Panc1 (cell line): ENCODE measurements at regions not wholly inside any gene's neighbourhood (a gene's known extent, or its start where the extent isn't known, plus 50 kb on each side); places are given as distances from the start of the nearest gene placed in this dataset.

Experiments
- CTCF ChIP-seq: fragments of 450-650 bp; IDR thresholded peaks from 2 replicates; pipeline ENCODE4 v1.5.1; 2017; ENCODE audit warnings: mild to moderate bottlenecking
- POLR2AphosphoS5 ChIP-seq: IDR thresholded peaks from 2 replicates; pipeline ENCODE4 v1.6.1; 2012; ENCODE audit warnings: mild to moderate bottlenecking, low read depth, low read length, moderate library complexity
- REST ChIP-seq, 2 experiments: IDR thresholded peaks; 2 replicates each; pipeline ENCODE4 v1.6.1; 2011 to 2012; ENCODE audit warnings: low read depth in 2 of 2, control low read depth in 1 of 2, low read length in 1 of 2, mild to moderate bottlenecking in 1 of 2, moderate library complexity in 1 of 2; ENCODE audit not compliant: insufficient read depth in 1 of 2
- SIN3A ChIP-seq: IDR thresholded peaks from 2 replicates; pipeline ENCODE4 v1.6.1; 2012; ENCODE audit warnings: low read depth, mild to moderate bottlenecking, low read length, moderate library complexity, borderline replicate concordance; ENCODE audit not compliant: insufficient read depth
- TCF7L2 ChIP-seq: IDR thresholded peaks from 2 replicates; pipeline ENCODE4 v1.6.1; 2011; ENCODE audit warnings: mild to moderate bottlenecking, low read depth, low read length, inconsistent platforms

GRCh38 chr14:100397005-100397404, 73.9 kb downstream of the SLC25A47 start:
- TF ChIP-seq CTCF (no peak), POLR2AphosphoS5 (no peak), REST (IDR thresholded peaks at IDR 0.05; ENCODE audit: insufficient read depth in 1 of 2, low read depth in 2 of 2, low read length in 1 of 2) (no peak), TCF7L2 (no peak), SIN3A (no peak)
